HG03442 (cell line): ENCODE measurements at regions not wholly inside any gene's neighbourhood (a gene's known extent, or its start where the extent isn't known, plus 50 kb on each side); places are given as distances from the start of the nearest gene placed in this dataset.
A peak's percentile ranks its signal among the peaks of the same experiment; 100 is the strongest.

Source experiments
- ATAC-seq: cut with Tn5 transposase; IDR thresholded peaks from one replicate; pipeline ENCODE4 v1.9.1; 2021; ENCODE audit warnings: mild to moderate bottlenecking, moderate library complexity; ENCODE audit not compliant: unreplicated experiment

- ATAC-seq: no peak
Observed at GRCh38 chr1:81634294-81634693, 166.4 kb upstream of the ADGRL2 start.

DNA sequence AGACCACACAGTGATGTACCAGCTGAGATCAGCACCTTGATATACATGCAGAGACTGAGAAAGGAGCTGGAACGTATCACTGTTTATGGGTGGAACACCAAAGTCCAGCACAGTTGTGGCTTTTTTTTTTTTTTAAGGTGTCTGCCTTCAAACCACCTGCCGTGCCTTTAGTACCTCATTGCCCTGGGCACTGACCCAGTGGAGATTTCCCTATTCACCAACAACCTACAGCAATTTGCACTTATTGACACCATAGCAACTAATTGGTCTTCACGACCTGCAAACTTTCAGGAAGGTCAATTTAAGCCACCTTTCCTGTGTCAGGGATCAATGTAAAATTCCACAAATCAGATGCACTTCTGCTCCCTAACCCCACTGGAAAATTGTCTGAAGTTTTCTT lies 181.6 kb upstream of the ADGRL2 start:
- no peak for ATAC-seq

DNA sequence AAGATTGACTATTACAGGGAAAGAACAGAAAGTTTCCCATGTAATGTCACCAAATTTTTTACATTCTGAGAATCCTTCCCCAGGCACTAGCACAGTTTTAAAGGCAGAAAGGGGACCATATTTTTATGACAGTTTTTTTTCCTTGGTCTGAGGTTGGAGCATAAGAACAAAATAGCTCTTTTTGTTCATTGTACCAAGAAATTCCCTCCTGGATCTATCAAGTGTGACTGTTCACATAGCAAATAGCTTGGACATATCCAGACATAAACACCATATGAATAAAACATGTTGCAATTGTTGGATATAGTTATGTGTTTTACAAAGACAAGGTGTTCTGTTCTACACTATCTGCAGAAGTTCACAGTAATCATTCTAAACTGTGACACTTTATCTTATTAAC lies 182.4 kb upstream of the ADGRL2 start:
- ATAC-seq: no peak

- no peak for ATAC-seq
Observed at GRCh38 chr1:81617308-81617967, 183.3 kb upstream of the ADGRL2 start.

GRCh38 chr1:81613803-81614202 lies 186.9 kb upstream of the ADGRL2 start:
- ATAC-seq: no peak

GRCh38 chr1:81607924-81608323 lies 192.8 kb upstream of the ADGRL2 start:
- no peak for ATAC-seq

- ATAC-seq: no peak
Observed at GRCh38 chr1:81607086-81607485, 193.6 kb upstream of the ADGRL2 start.

- ATAC-seq: no peak
Observed at GRCh38 chr1:81606656-81607055, 194.1 kb upstream of the ADGRL2 start.

GRCh38 chr1:81605023-81605422 lies 195.7 kb upstream of the ADGRL2 start:
- ATAC-seq: no peak

DNA sequence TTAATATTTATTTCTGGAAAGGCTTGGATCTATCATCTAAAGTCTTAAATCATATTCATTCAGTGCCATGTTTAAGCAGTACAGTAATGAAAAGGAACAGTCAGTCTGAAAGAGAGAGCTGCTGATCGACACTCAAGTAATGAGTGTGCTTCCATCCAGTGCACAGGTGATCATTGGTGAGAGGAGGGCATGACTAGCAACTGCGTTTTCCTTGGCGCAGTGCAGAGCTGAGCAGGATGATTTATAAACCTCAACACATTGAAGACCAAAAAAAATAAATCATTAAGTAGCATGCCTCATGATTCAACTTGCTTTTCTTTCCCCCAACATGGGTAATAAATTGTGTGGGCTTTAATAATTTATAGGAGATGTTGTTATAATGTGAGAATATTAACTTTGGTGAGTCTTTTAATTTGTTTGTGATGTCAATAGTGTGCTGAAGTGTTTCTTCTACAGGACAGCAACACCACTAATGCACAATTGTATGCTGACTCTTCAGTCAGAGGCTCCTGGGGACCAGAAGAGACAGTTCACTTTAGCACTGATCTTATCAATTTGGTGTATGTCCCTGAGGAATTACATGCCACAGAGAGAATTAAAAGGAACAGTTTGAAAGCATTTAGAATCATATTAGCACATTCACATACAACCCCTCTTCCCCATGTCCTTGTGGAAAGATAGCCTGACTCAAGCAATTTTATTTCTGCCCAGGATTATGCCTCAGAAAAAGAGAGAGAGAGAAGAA lies 199.7 kb upstream of the ADGRL2 start:
- no peak for ATAC-seq

- ATAC-seq: no peak
Observed at GRCh38 chr1:81600363-81600762, 200.4 kb upstream of the ADGRL2 start.

- no peak for ATAC-seq
Observed at GRCh38 chr1:81598623-81599022, 202.1 kb upstream of the ADGRL2 start.

- ATAC-seq: peak; percentile 47
Observed at GRCh38 chr1:81597720-81598426, 202.9 kb upstream of the ADGRL2 start.

- ATAC-seq: no peak
Observed at GRCh38 chr1:81596341-81596740, 204.4 kb upstream of the ADGRL2 start.

GRCh38 chr1:81594206-81594605 lies 206.5 kb upstream of the ADGRL2 start:
- no peak for ATAC-seq

DNA sequence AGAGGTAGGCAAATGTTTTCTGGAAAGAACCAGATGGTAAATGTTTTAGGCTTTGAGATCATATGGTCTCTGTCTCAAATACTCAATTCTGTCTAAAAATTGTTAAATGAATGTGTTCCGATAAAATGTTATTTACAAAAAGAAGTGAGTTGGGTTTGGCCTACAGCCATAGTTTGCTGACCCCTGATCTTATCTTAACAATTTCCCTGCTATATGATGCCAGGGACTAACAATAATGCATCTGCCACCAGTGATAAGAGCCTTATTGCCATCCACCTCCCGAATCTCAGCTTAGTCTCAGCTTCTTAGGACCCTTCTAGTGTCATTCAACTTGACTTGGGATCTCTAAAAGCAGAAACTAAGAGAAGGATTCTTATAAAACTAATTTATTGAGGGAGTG lies 208.5 kb upstream of the ADGRL2 start:
- no peak for ATAC-seq

- ATAC-seq: no peak
Observed at GRCh38 chr1:81590171-81590570, 210.6 kb upstream of the ADGRL2 start.

DNA sequence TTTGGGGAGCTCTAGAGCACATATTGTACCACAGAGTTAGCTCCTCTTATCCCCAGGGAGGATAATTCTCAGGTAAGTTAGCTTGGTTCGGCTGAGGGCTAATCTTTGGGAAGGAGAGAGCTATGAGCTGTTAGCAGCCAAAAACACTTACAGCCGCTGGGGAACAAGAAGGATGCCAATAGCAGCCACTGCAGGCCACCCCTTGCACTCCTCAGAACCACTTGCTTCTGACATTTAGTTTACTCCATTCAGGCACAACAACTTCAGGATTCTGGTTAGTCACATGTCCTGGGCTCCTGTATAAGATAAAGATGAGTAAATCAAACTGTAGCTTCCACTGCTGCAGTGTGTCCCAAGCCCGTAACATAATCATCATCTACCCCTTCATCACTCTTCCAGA lies 212.6 kb upstream of the ADGRL2 start:
- no peak for ATAC-seq

- ATAC-seq: no peak
Observed at GRCh38 chr1:81587426-81587825, 213.3 kb upstream of the ADGRL2 start.

DNA sequence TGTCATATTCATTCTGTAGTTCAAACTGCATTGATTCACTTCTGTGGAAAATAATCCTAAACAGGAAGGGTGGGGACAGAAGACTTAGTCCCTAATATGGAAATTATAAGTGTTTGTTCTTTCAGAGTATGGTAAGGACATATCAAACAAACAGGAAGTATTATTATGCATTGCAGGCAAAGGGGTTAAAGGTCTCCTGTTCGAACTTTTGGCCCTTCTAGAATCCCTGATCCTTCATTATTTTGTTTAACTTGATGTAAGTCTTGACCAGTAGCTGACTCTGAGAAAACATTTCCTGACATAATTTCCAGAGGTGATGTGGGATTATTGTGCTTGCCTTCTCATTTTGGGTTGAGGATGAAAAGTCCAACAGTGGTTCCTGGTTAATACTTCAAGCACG lies 215.4 kb upstream of the ADGRL2 start:
- no peak for ATAC-seq

DNA sequence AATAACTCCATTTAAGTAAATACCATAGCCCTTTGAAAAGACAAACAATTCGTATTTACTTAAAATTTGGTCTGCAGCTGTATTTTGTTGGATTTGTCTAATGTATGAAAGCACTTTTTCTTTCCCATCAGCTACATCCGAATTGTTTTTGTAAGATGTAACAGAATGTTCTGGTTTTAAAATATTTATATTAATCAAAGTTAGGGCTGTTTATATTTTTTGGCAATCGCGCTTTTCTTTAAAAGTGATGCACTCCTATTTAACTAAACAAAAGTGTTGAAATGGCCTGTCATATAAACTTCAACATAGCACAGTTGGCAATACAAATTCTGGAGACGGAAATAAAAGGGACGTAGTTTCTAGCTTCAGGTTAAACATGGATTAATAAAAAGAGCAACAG lies 216.3 kb upstream of the ADGRL2 start:
- ATAC-seq: no peak

DNA sequence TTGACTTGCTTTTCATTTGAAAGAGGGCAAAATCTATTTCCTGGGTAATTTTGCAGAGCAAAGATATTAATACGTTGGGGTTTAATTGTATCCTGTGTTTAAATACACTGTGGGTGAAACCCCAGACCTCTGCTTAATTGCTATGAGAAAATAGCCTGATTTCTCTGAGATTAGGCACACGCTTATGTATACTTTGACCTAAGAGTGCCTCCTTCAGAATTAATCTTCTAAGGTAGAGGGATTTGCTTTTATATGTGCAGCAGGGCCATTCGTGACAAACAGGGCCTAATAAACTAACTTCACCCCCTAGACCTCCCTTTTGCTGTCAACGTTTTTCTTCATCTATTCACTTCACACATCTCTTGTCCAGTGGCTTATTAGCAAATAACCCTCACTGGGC lies 216.9 kb upstream of the ADGRL2 start:
- ATAC-seq: no peak
